ENCODE measurements at regions not wholly inside any gene's neighbourhood (a gene's known extent, or its start where the extent isn't known, plus 50 kb on each side); places are given as distances from the start of the nearest gene placed in this dataset.

GRCh38 chr13:88144580-88144979 lies 473.4 kb downstream of the SLITRK5 start:
- TF ChIP-seq CTCF (IDR thresholded peaks at IDR 0.05) (no peak), POLR2A (IDR thresholded peaks at IDR 0.05) (no peak)
- DNase-seq = no peak
- Histone ChIP-seq H3K9me3 (peaks cover 0 to 6% (median 0%) of the 10 kb centered on the region in 3 donors), H3K27me3 (no peaks in the 10 kb centered on the region), H3K4me3 (no peak overlapping the region), H3K4me1 (no peaks in the 10 kb centered on the region), H3K36me3 (no peaks in the 10 kb centered on the region), H3K27ac (no peak overlapping the region)
- intact Hi-C loops (cut with DNase I) = no loop called here
- 83 to 89% methylated on average over 2 to 8 of the region's 8 CpGs for WGBS, 2 donors

GRCh38 chr13:88153353-88153752 lies 482.2 kb downstream of the SLITRK5 start:
- DNase-seq = no peak
- H3K27ac ChIP-seq = no peak overlapping the region
- no peaks in the 10 kb centered on the region for H3K36me3 ChIP-seq
- H3K4me1 ChIP-seq = no peaks in the 10 kb centered on the region
- intact Hi-C loops (cut with DNase I) = no loop called here
- H3K9me3 ChIP-seq = no peaks in the 10 kb centered on the region
- TF ChIP-seq CTCF (IDR thresholded peaks at IDR 0.05) (no peak), POLR2A (IDR thresholded peaks at IDR 0.05) (no peak)
- 69 to 84% methylated on average over 8 of the region's 8 CpGs for WGBS, 2 donors
- H3K4me3 ChIP-seq = no peak overlapping the region
- no peaks in the 10 kb centered on the region for H3K27me3 ChIP-seq

GRCh38 chr13:88154001-88154400 lies 482.8 kb downstream of the SLITRK5 start:
- TF ChIP-seq POLR2A (IDR thresholded peaks at IDR 0.05) = no peak
- no peak for TF ChIP-seq CTCF (IDR thresholded peaks at IDR 0.05)
- WGBS, 2 donors = 64 to 80% methylated on average over 2 of the region's 2 CpGs
- intact Hi-C loops (cut with DNase I) = no loop called here

GRCh38 chr13:88162076-88162702 lies 491.0 kb downstream of the SLITRK5 start:
- Histone ChIP-seq H3K9me3 (no peaks in the 10 kb centered on the region), H3K36me3 (no peaks in the 10 kb centered on the region), H3K4me1 (no peaks in the 10 kb centered on the region), H3K4me3 (no peak overlapping the region), H3K27me3 (no peaks in the 10 kb centered on the region), H3K27ac (no peak overlapping the region)
- DNase-seq = no peak
- no peak for TF ChIP-seq POLR2A (IDR thresholded peaks at IDR 0.05)
- no peak for TF ChIP-seq CTCF (IDR thresholded peaks at IDR 0.05)
- WGBS, 2 donors = 67 to 70% methylated on average over 2 of the region's 2 CpGs
- intact Hi-C loops (cut with DNase I) = no loop called here

More at GRCh38 chr13:88154001-88154400, 482.8 kb downstream of the SLITRK5 start:
- no peaks in the 10 kb centered on the region for H3K4me1 ChIP-seq
- H3K27me3 ChIP-seq = no peaks in the 10 kb centered on the region
- H3K4me3 ChIP-seq = no peak overlapping the region
- DNase-seq = no peak
- H3K36me3 ChIP-seq = no peaks in the 10 kb centered on the region
- H3K9me3 ChIP-seq = no peaks in the 10 kb centered on the region
- H3K27ac ChIP-seq = no peak overlapping the region

- no peak for DNase-seq
- no peaks in the 10 kb centered on the region for H3K27me3 ChIP-seq
- H3K27ac ChIP-seq = no peak overlapping the region
- H3K4me1 ChIP-seq = no peaks in the 10 kb centered on the region
- intact Hi-C loops (cut with DNase I) = no loop called here
- TF ChIP-seq POLR2A (IDR thresholded peaks at IDR 0.05) (no peak), CTCF (IDR thresholded peaks at IDR 0.05) (no peak)
- no peak overlapping the region for H3K4me3 ChIP-seq
- no peaks in the 10 kb centered on the region for H3K9me3 ChIP-seq
- 53 to 66% methylated on average over 4 of the region's 4 CpGs for WGBS, 2 donors
- no peaks in the 10 kb centered on the region for H3K36me3 ChIP-seq
Observed at GRCh38 chr13:88176231-88176630, 505.1 kb downstream of the SLITRK5 start.

Data from esophagus squamous epithelium (tissue), 5 donors.